Body of pancreas (tissue), 4 donors: ENCODE measurements at regions not wholly inside any gene's neighbourhood (a gene's known extent, or its start where the extent isn't known, plus 50 kb on each side); places are given as distances from the start of the nearest gene placed in this dataset.

ENCODE experiments used
- POLR2A ChIP-seq, 3 donors: fragments of 450-650 bp; IDR thresholded peaks; one replicate each; pipeline ENCODE4 v1.6.1; 2016; ENCODE audit warnings: antibody characterized with exemption in 3 of 3, mild to moderate bottlenecking in 2 of 3
- TF ChIP-seq, protein P1 (sequence below), 7 experiments: fragments of 450-650 bp in 4 of 7; fragments of 200-600 bp in 3 of 7; sonication (generic) in 3 of 7; IDR thresholded peaks; one replicate each; pipeline ENCODE4 v1.5.1; 2016 to 2019; ENCODE audit warnings: antibody characterized with exemption in 7 of 7

GRCh38 chr14:97468220-97468619 lies 671.0 kb downstream of the VRK1 start:
- TF ChIP-seq, protein P1, sequence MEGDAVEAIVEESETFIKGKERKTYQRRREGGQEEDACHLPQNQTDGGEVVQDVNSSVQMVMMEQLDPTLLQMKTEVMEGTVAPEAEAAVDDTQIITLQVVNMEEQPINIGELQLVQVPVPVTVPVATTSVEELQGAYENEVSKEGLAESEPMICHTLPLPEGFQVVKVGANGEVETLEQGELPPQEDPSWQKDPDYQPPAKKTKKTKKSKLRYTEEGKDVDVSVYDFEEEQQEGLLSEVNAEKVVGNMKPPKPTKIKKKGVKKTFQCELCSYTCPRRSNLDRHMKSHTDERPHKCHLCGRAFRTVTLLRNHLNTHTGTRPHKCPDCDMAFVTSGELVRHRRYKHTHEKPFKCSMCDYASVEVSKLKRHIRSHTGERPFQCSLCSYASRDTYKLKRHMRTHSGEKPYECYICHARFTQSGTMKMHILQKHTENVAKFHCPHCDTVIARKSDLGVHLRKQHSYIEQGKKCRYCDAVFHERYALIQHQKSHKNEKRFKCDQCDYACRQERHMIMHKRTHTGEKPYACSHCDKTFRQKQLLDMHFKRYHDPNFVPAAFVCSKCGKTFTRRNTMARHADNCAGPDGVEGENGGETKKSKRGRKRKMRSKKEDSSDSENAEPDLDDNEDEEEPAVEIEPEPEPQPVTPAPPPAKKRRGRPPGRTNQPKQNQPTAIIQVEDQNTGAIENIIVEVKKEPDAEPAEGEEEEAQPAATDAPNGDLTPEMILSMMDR (IDR thresholded peaks at IDR 0.05), result no peak
- TF ChIP-seq POLR2A (IDR thresholded peaks at IDR 0.05), result no peak
